GM23338 (cell line): ENCODE measurements at regions not wholly inside any gene's neighbourhood (a gene's known extent, or its start where the extent isn't known, plus 50 kb on each side); places are given as distances from the start of the nearest gene placed in this dataset.

Source experiments
- CREB1 ChIP-seq: fragments of 250-450 bp; sonication (Bioruptor Pico); IDR thresholded peaks from 2 replicates; pipeline ENCODE4 v1.5.0; 2020; ENCODE audit warnings: low read depth, mild to moderate bottlenecking, moderate library complexity
- CTCF ChIP-seq, 2 experiments: fragments of 200-600 bp in 1 of 2; sonication (generic) in 1 of 2; conservative IDR thresholded peaks; 2 replicates each; pipeline versions ENCODE4 v1.5.1 to v1.6.1; 2016 to 2017; ENCODE audit warnings: antibody characterized with exemption in 2 of 2, low read depth in 2 of 2, mild to moderate bottlenecking in 2 of 2, moderate library complexity in 1 of 2
- EZH2 ChIP-seq: fragments of 200-600 bp; sonication (generic); IDR thresholded peaks from one replicate; pipeline ENCODE4 v1.8.0; 2017; ENCODE audit warnings: antibody characterized with exemption, mild to moderate bottlenecking, low read depth; ENCODE audit not compliant: unreplicated experiment
- EZH2phosphoT487 ChIP-seq: fragments of 200-600 bp; sonication (generic); IDR thresholded peaks from one replicate; pipeline ENCODE4 v1.8.1; 2018; ENCODE audit warnings: antibody characterized with exemption; ENCODE audit not compliant: unreplicated experiment
- JUNB ChIP-seq: IDR thresholded peaks from one replicate; pipeline ENCODE4 v1.6.1; 2016; ENCODE audit warnings: antibody characterized with exemption; ENCODE audit not compliant: unreplicated experiment
- POLR2AphosphoS5 ChIP-seq: IDR thresholded peaks from 2 replicates; pipeline ENCODE4 v1.6.1; 2016; ENCODE audit warnings: antibody characterized with exemption, low read depth
- REST ChIP-seq: IDR thresholded peaks from one replicate; pipeline ENCODE4 v1.6.1; 2018; ENCODE audit warnings: antibody characterized with exemption; ENCODE audit not compliant: unreplicated experiment
- STAT1 ChIP-seq: IDR thresholded peaks from one replicate; pipeline ENCODE4 v1.6.1; 2016; ENCODE audit warnings: antibody characterized with exemption; ENCODE audit not compliant: unreplicated experiment

- TF ChIP-seq CTCF (conservative IDR thresholded peaks at IDR 0.05; ENCODE audit: low read depth in 2 of 2) (no peak), CREB1 (CRISPR knock-in tag) (no peak), POLR2AphosphoS5 (no peak), REST (no peak), JUNB (no peak), EZH2phosphoT487 (no peak), EZH2 (no peak), STAT1 (no peak)
These were observed 326.6 kb upstream of the ID2 start for GRCh38 chr2:8355102-8355859.
